GM18519 (cell line): ENCODE measurements at regions not wholly inside any gene's neighbourhood (a gene's known extent, or its start where the extent isn't known, plus 50 kb on each side); places are given as distances from the start of the nearest gene placed in this dataset.
"Not testable (repeated sequence)": the region's sequence is repeated elsewhere in the genome, so short reads cannot be mapped to it uniquely, and the experiment has no call there.

Experiments used
- ATAC-seq: cut with Tn5 transposase; IDR thresholded peaks from one replicate; pipeline ENCODE4 v1.9.1; 2021; ENCODE audit warnings: mild to moderate bottlenecking, moderate library complexity; ENCODE audit not compliant: unreplicated experiment, low FRiP score

- ATAC-seq: no peak
Observed at GRCh38 chr7:110483553-110483952, 607.4 kb upstream of the LRRN3 start.

GRCh38 chr7:110484356-110484755 lies 606.6 kb upstream of the LRRN3 start:
- no peak for ATAC-seq

GRCh38 chr7:110486549-110486948 lies 604.4 kb upstream of the LRRN3 start:
- no peak for ATAC-seq

GRCh38 chr7:110502888-110503465 lies 588.0 kb upstream of the LRRN3 start:
- ATAC-seq: no peak

DNA sequence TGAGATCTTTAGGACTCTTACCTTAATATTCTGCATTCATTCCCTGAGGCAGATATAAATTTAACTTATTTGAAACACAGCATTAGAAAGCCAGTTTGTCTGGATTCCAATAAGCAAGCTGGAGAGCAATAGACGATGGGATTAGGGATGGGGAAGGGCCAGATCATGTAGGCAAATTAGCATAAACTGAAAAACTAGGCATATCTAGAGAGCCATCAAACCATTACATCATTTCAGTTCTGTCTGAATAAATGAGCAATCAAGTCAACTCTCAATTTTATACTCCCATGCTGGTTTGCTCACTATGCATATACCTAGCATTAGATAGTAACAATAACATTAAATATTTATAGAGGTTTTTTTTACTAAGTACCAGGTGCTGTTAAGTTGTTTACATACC lies 583.6 kb upstream of the LRRN3 start:
- ATAC-seq: no peak

DNA sequence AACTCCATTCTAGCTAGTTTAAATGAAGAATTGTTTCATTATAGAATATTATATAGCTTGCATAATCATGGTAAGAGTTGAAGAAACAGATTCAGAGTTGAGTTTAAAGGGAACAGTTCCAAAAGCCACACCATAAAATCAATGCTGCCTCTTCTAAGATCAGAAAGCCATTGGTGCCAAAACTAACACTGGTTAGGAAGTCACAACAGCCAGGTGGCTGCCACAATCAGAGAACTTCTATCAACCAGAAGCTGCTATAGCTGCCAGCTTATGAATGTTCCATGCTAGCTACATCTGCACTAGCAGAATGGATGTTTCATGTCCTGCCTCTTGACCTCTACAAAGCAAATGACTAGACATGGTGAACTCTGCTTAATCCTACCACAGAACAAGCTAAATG lies 583.1 kb upstream of the LRRN3 start:
- no peak for ATAC-seq

- ATAC-seq: not testable (repeated sequence)
Observed at GRCh38 chr7:110514975-110515551, 575.9 kb upstream of the LRRN3 start.

GRCh38 chr7:110519851-110520250 lies 571.1 kb upstream of the LRRN3 start:
- no peak for ATAC-seq

- no peak for ATAC-seq
Observed at GRCh38 chr7:110521357-110521911, 569.5 kb upstream of the LRRN3 start.

DNA sequence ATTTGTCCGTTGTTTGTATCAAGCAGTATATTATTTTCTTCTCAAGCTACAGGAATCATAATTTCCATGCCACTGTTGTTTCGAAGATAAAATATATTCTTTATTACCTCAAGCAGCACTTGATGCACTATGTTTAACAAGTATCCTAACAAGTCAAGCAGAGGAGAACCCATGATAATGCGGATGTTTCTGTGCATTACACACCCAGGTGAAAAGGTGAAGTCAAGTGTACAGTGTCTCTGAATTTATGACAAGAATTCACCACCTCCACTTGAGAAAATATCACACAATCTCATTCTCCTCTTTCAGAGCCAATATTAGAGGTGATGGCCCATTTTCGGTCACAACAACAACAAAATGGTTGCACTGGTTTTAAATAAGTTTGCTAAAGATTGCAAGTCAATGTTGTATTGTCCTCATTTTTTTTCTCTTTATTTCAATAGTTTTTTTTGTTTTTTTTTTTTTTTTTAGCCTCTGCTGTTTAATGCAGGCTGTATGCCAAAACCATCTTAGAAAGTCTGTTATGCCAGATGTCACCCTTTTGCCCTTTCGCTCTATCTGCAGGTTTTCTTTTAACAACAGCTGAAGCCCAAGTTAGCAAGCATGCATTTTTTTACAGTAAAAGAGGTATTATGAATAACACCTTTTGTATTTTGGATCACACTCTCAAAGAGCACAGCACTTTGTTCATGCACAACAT lies 568.7 kb upstream of the LRRN3 start:
- ATAC-seq: no peak

- no peak for ATAC-seq
Observed at GRCh38 chr7:110522761-110523200, 568.1 kb upstream of the LRRN3 start.

DNA sequence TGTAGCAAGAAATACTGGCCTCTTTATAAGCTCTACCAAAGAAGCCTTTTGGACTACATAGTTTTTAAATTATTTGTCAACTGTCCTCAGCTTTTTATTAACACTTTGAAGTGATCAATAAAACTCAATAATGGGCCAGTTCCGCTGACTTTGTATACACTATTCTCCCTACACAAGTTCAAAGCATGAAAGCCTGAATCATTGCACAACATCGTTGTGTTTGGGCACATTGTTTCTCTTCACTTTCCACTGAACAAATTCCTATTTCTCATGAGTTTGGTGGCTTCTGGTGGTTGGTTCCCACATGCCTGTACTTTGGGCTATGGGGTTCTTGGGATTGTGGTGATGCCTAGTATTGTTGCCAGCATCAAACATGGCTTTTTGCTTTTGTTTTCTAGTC lies 561.8 kb upstream of the LRRN3 start:
- ATAC-seq: no peak

DNA sequence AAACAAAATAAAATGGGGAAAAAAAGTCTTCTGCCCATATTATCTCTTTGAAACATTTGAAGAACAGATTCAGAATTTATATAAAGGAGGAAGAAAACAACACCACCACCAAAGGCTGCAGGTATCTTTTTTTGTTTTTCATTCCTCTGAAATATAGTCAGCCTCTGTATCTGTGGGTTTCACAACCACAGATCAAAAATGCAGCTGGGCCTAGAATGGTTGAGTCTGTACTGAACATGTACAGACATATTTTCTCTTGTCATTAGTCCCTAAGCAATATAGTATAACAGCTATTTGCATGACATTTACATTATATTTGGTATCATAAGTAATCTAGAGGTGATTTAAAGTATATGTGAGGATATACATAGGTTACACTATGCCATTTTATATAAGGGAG lies 559.7 kb upstream of the LRRN3 start:
- no peak for ATAC-seq

DNA sequence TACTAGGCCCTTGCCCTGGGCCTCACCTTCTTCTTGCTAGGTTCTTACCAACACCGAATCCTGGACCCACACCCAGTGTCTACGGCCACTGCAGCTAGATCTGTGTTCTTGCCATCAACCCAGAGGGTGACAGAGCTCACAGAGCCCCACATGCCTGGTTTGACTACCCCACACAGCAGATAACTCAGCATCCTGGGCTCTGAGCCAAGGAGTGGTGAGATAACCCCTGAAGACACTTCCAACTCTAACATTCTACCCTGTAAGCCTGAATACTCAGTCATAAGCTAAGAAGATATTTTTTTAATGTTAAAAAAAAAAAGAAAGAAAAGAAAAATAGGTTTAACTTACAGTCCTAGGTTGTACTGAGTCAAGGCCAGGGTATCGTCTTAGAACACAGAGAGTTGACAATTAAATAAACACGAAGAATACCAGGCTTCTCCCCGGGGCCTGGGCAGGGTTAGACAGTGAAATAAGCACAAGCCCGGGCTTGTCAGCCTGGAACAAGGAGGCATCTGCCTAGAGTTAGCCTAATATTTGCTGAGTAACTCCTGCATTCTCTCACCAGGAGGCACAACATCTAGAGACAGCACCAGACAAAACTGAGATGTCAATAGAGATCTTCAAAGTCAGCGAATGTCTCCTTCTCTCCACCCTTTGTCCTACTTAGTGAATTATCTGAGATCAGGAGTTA lies 556.5 kb upstream of the LRRN3 start:
- no peak for ATAC-seq

GRCh38 chr7:110539216-110539615 lies 551.7 kb upstream of the LRRN3 start:
- ATAC-seq: no peak

DNA sequence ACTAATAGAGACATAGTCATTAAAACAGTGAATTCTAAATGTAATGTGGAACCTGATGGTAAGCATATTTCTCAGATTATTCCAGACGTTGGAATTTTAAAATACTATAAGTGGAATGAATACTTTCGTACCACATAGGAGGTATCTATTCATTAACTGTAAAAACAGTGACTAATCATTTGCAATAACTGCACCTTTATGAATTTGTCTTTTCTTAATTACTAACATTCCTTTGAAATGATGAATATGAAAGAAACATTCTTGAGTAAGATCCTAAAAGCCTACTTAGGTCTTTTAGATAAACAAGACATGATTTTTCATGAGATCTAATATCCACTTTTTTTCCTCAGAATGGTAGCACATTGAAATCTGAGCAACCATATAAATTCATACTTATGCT lies 549.0 kb upstream of the LRRN3 start:
- ATAC-seq: no peak

DNA sequence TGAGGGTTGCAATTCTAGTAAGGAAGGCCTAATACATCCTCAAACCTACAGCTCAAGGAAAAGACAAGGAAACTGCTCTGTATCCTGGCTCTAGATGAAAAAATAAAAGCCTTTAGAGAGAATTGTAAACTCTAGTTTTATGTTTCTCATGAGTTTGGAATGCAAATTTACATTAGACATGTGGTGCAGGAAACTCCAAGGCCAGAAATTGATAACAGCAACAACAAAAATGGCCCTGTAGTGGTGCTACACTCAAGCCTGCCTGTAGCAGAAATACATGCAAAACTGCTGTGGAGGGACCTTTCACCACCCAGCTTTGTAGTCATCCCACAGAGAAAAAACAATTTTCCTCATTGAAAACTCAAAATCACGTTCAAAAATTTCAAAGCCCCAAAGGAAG lies 546.7 kb upstream of the LRRN3 start:
- ATAC-seq: no peak

DNA sequence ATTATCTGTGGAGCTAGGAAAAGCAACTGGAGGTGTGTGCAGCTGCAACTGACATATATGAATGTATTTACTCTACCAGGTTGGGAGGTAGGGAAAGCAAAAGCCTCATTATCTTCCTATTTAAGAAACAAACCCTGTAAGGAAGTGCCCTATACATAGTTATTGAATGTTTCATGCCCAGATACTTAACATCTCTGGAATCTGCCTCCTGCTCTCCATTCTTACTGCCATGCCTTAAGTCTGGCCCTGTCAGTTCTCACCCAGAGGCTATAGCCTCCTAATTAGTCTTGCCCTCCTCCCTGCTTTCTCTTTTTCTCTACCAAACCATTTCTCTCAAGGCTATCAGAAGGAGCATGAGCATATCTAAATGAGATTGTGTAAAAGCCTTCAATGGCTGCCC lies 542.6 kb upstream of the LRRN3 start:
- ATAC-seq: no peak

DNA sequence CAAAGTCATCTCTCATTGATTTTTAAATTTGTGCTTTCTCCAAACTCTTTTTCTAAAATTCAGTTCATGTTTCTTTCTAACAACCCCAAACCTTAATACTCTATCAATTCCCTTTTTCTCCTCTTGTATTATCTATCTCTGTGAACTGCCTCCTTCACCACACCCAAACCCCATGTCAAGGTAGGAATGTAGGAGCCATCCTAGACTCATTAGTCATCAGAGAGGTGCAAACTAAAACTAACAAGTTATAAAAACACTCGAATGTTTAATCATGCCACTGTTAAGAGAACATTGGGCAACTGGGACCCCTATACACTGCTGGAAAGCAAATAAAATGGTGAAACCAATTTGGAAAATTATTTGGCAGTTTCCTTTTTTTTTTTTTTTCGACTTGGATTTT lies 533.8 kb upstream of the LRRN3 start:
- no peak for ATAC-seq

- not testable (repeated sequence) for ATAC-seq
Observed at GRCh38 chr7:110563286-110563685, 527.6 kb upstream of the LRRN3 start.

GRCh38 chr7:110564246-110564645 lies 526.7 kb upstream of the LRRN3 start:
- ATAC-seq: no peak
